Parathyroid adenoma (tissue), 2 donors: ENCODE measurements at regions not wholly inside any gene's neighbourhood (a gene's known extent, or its start where the extent isn't known, plus 50 kb on each side); places are given as distances from the start of the nearest gene placed in this dataset.

Experiments used
- H2AFZ ChIP-seq: fragments of 300-600 bp; sonication (generic); one replicate; pipeline ENCODE4 v1.7.0; 2017; ENCODE audit warnings: antibody characterized with exemption, mild to moderate bottlenecking
- H3K27ac ChIP-seq: fragments of 300-600 bp; sonication (generic); one replicate; pipeline ENCODE4 v1.7.0; 2017
- H3K27me3 ChIP-seq: fragments of 300-600 bp; sonication (generic); one replicate; pipeline ENCODE4 v1.7.0; 2017; ENCODE audit warnings: low read length; ENCODE audit not compliant: control insufficient read depth, insufficient read depth
- H3K36me3 ChIP-seq: fragments of 300-600 bp; sonication (generic); one replicate; pipeline ENCODE4 v1.7.0; 2017; ENCODE audit warnings: low read length; ENCODE audit not compliant: control insufficient read depth, insufficient read depth
- H3K4me1 ChIP-seq: fragments of 300-600 bp; sonication (generic); one replicate; pipeline ENCODE4 v1.7.0; 2017; ENCODE audit warnings: control low read depth
- H3K4me2 ChIP-seq: fragments of 300-600 bp; sonication (generic); one replicate; pipeline ENCODE4 v1.7.0; 2017; ENCODE audit warnings: low read length
- H3K4me3 ChIP-seq: fragments of 300-600 bp; sonication (generic); one replicate; pipeline ENCODE4 v1.7.0; 2017; ENCODE audit warnings: low read depth, low read length
- H3K79me2 ChIP-seq: fragments of 300-600 bp; sonication (generic); one replicate; pipeline ENCODE4 v1.7.0; 2017; ENCODE audit warnings: control low read depth
- H3K9ac ChIP-seq: fragments of 300-600 bp; sonication (generic); one replicate; pipeline ENCODE4 v1.7.0; 2017; ENCODE audit warnings: mild to moderate bottlenecking
- H3K9me3 ChIP-seq: fragments of 300-600 bp; sonication (generic); one replicate; pipeline ENCODE4 v1.7.0; 2017; ENCODE audit warnings: low read length; ENCODE audit not compliant: control insufficient read depth
- TF ChIP-seq, protein P1 (sequence below): fragments of 300-600 bp; sonication (generic); IDR thresholded peaks from one replicate; pipeline ENCODE4 v1.7.0; 2017; ENCODE audit warnings: antibody characterized with exemption, mild to moderate bottlenecking
- donor health status: primary hyperparathyroidism.

DNA sequence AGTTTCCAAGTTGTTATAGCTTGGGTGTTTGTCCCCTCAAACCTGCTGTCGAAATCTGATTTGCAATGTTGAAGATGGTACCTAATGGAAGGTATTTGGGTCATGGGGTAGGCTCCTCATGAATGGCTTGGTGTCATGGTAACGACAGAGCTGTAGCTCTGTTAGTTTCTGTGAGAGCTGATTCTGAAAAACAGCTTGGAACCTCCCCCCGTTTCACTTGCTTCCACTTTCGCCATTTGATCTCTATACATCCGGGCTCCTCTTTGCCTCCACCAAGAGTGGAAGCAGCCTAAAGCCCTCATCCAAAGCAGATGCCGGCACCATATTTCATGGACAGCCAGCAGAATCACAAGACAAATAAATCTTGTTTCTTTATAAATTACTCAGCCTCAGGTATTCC is 1035.1 kb upstream of the SLC39A10 start:
- no peaks in the 10 kb centered on the region for H3K27me3 ChIP-seq
- no peaks in the 10 kb centered on the region for H3K4me1 ChIP-seq
- H3K4me3 ChIP-seq: no peak overlapping the region
- no peak overlapping the region for H3K4me2 ChIP-seq
- no peak overlapping the region for H2AFZ ChIP-seq
- H3K79me2 ChIP-seq: no peaks in the 10 kb centered on the region
- no peaks in the 10 kb centered on the region for H3K36me3 ChIP-seq
- no peak overlapping the region for H3K9ac ChIP-seq
- H3K9me3 ChIP-seq: no peaks in the 10 kb centered on the region
- H3K27ac ChIP-seq: no peak overlapping the region
- TF ChIP-seq, protein P1, sequence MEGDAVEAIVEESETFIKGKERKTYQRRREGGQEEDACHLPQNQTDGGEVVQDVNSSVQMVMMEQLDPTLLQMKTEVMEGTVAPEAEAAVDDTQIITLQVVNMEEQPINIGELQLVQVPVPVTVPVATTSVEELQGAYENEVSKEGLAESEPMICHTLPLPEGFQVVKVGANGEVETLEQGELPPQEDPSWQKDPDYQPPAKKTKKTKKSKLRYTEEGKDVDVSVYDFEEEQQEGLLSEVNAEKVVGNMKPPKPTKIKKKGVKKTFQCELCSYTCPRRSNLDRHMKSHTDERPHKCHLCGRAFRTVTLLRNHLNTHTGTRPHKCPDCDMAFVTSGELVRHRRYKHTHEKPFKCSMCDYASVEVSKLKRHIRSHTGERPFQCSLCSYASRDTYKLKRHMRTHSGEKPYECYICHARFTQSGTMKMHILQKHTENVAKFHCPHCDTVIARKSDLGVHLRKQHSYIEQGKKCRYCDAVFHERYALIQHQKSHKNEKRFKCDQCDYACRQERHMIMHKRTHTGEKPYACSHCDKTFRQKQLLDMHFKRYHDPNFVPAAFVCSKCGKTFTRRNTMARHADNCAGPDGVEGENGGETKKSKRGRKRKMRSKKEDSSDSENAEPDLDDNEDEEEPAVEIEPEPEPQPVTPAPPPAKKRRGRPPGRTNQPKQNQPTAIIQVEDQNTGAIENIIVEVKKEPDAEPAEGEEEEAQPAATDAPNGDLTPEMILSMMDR: no peak

DNA sequence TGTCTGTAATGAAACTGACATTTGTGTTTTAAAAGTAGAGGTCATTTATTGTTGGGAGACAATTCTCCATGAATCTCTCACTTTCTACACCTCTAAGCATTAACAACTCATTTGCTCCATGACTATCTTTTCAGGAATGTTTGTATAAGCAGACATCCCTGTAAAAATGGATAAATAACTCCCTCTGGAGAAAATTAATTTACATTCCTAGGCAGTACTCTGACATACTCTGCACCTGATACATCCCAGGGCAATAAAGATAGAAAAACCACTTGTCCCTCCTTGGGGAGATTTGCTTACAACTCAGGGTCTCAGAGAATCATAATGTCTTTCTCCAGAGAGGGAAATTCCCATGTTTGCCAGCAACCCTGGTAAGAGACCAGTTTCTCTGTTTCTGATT is 1037.7 kb upstream of the SLC39A10 start:
- Histone ChIP-seq H3K4me2 (no peak overlapping the region), H3K27me3 (no peaks in the 10 kb centered on the region), H2AFZ (no peak overlapping the region), H3K27ac (no peak overlapping the region), H3K4me1 (no peaks in the 10 kb centered on the region), H3K36me3 (no peaks in the 10 kb centered on the region), H3K79me2 (no peaks in the 10 kb centered on the region), H3K4me3 (no peak overlapping the region), H3K9ac (no peak overlapping the region), H3K9me3 (no peaks in the 10 kb centered on the region)
- TF ChIP-seq, protein P1: no peak

- Histone ChIP-seq H3K9me3 (no peaks in the 10 kb centered on the region), H3K36me3 (no peaks in the 10 kb centered on the region)
- TF ChIP-seq, protein P1: no peak
Measured at GRCh38 chr2:194618432-194618831, 1038.6 kb upstream of the SLC39A10 start.

DNA sequence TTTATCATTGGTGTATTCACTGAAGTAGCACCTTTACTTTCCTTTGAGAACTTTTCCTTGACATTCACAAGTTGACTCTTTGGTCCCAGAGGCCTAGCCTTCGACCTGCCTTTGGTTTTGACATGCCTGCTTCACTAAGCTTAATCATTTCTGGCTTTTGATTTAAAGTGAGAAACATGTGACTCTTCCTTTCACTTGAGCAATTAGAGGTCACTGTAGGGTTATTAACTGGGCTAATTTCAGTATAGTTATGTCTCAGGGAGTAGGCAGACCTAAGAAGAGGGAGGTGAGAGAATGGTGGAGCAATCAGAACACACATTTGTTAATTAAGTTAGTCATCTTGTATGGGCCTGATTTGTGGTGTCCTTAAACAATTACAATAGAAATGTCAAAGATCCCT is 1040.7 kb upstream of the SLC39A10 start:
- Histone ChIP-seq H3K36me3 (no peaks in the 10 kb centered on the region), H3K4me1 (no peaks in the 10 kb centered on the region), H3K79me2 (no peaks in the 10 kb centered on the region), H3K27me3 (no peaks in the 10 kb centered on the region), H3K27ac (no peak overlapping the region), H3K4me2 (no peak overlapping the region), H3K9me3 (no peaks in the 10 kb centered on the region), H3K4me3 (no peak overlapping the region), H2AFZ (no peak overlapping the region), H3K9ac (no peak overlapping the region)
- TF ChIP-seq, protein P1: no peak

More at GRCh38 chr2:194618432-194618831, 1038.6 kb upstream of the SLC39A10 start:
- H2AFZ ChIP-seq: no peak overlapping the region
- H3K79me2 ChIP-seq: no peaks in the 10 kb centered on the region
- H3K4me1 ChIP-seq: no peaks in the 10 kb centered on the region
- no peak overlapping the region for H3K9ac ChIP-seq
- no peak overlapping the region for H3K27ac ChIP-seq
- H3K4me2 ChIP-seq: no peak overlapping the region
- H3K4me3 ChIP-seq: no peak overlapping the region
- H3K27me3 ChIP-seq: no peaks in the 10 kb centered on the region

- Histone ChIP-seq H3K36me3 (no peaks in the 10 kb centered on the region), H3K79me2 (no peaks in the 10 kb centered on the region), H3K9me3 (no peaks in the 10 kb centered on the region), H3K27ac (no peak overlapping the region), H3K4me3 (no peak overlapping the region), H3K4me2 (no peak overlapping the region), H3K4me1 (no peaks in the 10 kb centered on the region), H2AFZ (no peak overlapping the region), H3K27me3 (no peaks in the 10 kb centered on the region), H3K9ac (no peak overlapping the region)
- TF ChIP-seq, protein P1: no peak
Measured at GRCh38 chr2:194610297-194610696, 1046.7 kb upstream of the SLC39A10 start.
